HG02970 (cell line): ENCODE measurements at regions not wholly inside any gene's neighbourhood (a gene's known extent, or its start where the extent isn't known, plus 50 kb on each side); places are given as distances from the start of the nearest gene placed in this dataset.

Experiments
- ATAC-seq: cut with Tn5 transposase; IDR thresholded peaks from one replicate; pipeline ENCODE4 v1.9.1; 2021; ENCODE audit warnings: mild to moderate bottlenecking, moderate library complexity, moderate number of reproducible peaks; ENCODE audit not compliant: unreplicated experiment, low FRiP score

DNA sequence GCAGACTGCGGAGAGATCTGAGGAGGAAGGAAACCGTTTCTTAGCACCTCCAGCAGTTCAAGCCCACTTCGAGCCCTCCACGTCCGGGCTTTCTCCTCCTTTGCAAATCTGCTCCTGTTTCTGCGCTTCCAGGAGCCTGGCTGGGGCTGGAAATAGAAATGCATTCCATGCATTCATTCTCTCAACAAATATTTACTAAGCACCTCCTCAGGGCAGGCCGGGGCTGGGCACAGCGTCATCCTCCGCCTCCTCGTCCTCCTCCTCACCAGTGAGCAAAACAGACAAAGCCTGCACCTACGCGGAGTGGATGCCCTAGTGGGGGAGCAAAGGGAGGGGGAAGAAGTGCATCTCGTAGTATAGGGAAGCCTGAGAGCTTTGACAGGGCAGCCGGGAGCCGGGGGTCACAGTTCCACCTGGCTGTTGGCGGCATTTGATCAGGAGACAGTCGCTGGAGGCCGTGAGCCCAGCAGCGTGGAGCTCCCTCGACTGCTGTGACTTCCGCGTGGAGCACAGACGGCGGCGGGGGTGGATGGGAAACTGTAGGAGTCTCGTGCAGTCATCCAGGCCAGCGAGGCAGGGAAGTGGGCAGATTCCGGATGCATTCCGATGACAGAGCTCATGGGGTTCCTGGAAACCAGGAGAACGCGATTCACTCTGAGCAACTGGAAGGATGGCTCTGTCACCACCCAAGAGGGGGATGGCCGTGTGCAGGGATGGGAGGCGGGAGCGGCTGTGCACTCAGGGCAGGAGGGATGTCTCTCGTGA lies 93.5 kb downstream of the SIK1 start:
- no peak for ATAC-seq

DNA sequence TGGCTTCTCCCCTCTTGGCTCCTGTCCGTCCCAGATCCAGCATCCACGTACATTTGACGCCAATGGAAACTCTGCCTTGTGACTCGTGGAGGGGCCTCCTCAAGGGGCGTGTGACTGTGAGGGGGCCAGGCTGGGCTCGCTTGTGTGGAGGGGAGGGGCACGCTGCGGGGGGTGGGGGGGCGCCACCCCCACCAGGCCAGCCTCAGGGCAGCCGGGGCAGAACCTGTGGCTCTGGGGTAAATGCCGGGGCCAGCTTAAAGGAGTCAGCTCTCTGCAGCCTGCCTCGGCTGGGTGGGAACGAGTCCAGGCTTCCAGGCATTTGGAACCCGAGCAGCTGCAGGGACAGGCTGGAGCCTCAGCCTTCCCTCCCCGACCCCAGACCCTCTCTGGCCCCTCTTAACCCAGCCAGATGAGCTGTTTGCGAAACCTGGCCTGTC lies 94.1 kb downstream of the SIK1 start:
- ATAC-seq = no peak

DNA sequence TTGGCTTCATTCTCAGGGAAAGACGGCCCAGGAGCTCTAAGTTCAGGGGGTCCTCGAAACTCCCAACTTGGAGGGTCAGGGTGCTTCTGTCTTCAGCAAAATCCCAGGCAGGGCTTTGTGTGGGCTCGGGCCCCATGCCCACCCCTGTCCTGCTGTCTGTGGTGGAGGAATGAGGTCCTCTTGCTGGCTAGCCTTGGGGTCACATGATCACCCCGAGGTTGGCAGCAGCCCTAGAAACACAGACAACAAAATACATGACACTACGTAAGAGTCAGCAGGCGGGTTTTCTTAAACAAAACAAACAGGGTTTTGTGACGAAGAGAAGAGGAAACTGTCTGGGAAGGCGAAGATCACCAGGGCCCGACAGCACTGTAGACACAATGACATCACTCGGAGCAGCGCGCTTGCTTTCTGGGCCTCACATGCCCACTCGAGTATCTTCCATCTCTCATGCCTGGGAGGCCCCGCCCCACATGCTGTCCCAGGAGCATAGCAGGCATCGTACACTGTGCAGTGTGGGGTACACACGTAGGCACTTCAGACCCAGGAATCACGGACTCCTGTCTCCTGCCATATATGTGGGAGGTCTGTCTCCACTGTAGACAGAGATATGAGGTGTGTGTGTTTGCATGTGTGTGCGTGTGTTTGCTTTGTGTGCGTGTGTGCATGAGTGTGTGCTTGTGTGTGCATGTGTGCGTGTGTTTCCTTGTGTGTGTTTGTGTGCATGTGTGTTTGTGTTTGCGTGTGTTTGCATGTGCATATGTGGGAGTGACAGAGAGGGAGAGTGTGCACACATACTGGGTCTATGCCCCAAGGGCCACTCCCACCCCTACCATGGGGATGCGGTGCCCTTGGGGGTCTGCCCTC lies 94.7 kb downstream of the SIK1 start:
- no peak for ATAC-seq

DNA sequence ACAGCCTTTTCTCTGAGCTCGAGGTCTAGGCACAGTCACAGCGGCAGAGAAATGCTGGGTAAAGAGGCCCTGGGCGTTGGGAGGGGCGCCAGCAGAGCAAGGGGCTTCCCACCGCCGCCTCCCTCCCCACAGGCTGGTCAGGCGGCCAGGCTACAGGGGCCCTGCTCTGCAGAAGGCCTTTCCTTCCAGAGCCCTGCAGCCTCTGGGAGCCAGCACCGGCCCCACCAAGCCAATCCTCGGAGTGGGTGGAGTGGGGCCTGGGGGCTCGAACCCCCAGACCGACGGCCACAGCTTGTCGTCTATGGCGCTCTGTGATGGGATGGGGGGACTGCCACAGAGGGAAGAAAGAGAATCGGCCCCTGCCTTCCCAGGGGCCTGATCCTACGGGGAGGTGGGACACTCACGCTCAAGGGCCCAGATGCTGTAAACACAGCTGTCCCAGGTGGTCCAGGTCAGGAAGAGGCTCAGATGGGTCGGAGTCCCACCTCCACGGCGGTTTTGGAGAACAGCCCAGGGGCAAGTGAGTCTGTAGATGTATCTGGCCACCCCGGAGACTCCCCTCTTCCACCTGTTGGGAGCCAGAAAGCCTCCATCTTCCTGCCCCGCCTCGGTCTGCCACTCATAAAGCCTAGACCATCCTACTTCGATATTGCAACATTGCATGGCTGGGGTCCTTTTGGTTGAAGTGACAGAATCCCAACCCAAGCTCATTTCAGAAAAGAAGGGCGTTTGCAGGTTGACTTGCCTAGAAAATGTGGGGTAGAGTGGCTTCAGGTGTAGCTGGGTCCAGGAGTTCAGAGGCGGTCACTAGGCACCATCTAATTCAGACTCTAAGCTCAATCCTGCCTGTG lies 95.6 kb downstream of the SIK1 start:
- no peak for ATAC-seq

DNA sequence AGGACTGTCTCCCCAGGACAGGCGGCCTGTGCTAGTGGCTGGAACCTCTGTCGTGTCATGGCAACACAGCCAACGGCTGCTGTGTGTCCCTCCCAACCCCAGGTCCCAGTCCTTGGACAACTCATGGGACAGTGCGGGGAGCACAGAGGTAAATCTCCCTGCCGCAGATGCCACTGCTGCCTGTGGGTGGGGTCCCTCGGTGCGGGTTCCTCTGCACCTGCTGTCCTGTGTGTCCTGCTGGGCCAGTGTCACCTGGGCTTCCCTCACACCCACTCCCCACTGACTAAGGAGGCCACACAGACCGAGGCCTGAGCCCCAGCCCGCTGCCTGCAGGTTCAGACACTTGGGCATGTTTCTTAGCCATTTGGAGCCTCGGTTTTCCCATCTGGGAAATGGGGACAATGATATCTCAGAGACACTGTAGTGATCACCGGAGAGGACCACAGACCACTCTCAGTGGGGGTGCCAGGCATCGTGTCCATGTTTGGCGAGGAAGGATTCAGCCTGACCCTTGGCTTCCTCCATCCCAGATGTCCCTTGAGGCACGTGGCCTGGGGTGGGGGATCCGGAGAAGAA lies 96.5 kb downstream of the SIK1 start:
- no peak for ATAC-seq

DNA sequence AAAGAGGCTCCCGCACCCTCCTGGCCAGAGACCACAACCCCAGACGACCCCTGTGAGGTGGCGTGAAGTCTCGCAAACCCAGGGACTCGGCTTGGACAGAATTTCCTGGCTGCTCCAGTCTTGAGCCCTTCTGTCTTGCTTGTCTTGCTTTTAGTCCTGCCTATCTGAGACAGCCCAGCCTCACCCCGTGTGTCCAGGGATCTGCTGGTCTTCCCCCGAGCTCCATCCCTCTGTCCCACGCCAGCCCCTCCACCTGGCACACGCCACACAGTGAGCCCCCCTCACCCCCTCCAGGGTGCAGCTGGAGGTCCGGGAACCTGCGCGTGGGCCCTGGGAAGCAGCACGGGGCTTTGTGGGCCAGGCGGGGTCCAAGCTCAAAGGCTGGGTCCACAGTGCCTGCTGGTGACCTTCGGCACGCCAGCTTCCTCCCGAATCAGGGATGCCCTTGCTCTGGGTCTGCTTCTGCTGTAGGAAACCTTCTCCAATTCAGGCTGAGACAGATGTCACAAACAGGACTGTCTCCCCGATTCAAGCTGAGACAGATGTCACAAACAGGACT lies 97.1 kb downstream of the SIK1 start:
- no peak for ATAC-seq

DNA sequence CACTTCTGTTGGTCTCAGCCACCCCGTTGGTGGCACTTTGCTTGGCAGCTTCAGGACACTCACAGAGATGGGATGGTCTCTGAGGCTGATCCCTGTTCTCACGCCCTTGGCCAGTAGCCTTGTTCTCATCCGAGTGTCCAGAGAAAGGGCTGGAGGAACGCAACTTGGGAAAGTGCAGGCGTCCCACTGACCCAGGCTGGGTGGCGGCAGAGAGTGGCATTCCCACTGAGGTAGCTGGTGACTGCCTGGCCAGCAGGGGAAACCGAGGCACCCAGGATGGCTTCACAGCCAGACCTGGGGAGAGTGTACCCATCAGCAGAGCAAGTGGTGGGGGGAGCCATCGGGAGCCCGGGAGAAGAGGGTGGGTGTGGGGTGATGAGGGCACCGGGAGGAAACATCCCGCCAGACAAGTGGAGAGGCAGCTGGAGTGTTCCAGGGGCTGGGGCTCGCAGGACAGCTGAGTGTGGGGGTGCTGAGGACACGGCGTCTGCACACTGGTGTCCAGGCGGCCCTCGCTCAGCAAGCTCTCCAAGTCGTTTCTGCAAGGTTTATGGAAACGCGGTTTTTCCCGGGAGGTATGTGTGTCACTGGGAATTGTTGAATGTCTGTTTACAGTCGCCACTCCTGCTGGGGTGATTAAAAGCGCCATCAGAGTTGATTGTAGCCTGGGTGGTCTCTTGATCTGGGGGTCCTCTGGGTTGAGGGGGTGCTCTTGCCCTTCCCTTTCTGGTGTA lies 97.8 kb downstream of the SIK1 start:
- ATAC-seq = no peak

DNA sequence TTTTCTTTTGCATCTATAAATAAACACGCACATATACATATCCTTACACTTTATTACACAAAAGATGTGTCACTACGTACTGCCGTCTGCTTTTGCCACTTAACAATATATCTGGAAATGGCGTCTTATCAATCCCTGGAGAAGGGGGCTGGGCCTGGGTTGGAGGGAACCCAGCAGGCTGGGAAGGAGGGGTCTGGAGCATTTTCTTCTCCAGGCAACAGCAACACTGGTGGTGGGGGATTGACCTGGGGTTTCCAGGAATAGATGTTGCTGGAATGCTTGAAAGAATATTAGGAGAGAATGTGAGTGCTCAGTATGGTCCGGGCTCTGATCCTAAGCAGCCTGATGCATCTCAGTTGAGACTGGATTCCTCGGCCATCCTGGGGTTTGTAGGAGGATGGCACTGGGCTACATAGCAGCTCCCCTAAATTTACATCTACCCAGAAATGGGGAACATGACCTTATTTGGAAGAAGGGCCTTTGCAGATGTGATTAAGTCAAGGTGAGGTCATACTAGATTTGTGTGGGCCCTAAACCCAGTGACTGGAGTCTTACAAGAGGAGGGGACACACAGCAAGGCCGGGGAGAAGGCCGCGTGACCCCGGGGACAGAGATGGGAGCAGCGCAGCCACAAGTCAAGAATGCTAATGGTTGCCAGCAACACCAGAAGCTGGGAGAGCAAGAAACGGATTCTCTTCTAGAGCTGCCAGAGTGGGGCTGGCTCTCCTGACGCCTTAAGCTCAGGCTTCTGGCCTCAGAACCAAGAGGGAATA lies 98.6 kb downstream of the SIK1 start:
- no peak for ATAC-seq

DNA sequence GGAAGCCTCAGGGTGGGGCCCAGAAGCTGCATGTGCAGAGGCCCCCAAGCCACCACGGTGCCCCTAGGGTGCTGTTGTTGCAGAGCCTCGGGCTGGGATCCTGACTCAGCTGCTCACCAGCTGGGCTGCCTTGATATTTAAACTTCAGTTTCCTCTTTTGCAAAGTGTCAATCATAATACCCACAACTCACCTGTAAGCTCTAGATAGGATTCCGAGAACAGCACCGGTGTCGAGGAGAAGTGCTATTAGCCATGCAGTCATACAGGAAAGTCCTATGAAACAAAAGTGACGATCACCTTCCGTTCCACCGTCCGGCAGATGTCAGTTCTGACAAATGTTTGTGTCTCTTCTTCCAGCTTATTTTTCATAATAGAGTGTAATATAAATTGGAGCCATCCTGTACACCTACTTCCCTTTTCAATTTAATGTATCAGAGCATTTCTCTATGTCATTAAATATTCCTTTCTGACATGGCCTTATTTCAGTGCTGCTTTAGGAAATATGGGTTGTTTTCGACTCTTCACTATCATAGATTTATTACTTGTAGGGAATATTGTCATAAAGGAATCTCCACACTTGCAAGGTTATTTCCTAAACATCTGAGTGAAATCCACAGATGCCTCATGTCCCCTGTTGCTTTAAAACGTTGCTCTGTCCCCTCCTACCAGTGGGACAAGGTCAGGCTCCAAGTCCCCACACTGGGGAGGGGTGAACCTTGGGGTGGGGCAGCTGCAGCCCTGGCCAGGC lies 100.8 kb downstream of the SIK1 start:
- no peak for ATAC-seq

DNA sequence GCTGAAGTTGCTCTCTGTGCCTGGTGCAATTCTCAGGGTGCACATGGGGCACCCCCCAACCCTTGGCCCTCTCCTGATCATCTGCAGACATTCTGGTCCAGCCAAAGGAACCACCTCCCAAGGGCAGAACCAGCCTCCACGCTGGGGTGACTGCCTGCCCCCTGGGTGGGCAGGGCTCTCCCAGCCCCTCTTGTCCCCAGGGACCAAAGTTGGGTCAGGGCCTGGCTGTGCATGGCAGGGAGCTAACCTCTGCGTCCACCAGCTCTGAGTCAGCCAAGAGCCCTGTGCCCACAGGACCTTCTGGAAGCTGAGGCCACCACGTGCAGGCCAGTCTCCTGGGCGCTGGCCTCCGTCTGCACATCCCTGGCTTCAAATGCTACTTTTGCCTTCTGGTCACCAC lies 101.9 kb downstream of the SIK1 start:
- ATAC-seq = no peak

DNA sequence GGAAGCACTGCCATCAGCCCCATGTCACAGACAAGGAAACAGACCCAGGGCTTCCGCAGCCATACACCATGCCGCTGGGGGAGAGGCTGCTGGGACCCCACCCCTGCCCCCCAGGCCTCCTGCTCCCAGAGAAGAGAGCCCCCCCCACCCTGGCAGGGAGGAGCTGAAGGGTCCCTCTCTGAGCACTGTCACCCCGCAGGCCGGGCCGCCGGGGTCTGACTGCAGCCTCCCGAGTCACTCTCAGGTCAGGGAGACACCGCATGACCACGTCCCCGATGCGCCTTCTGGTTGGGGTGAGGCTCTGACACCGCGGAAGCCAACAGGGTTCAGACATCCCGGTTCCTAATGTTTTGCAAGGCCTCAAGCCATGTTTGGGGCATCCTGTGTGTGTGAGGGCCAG lies 102.3 kb downstream of the SIK1 start:
- no peak for ATAC-seq

DNA sequence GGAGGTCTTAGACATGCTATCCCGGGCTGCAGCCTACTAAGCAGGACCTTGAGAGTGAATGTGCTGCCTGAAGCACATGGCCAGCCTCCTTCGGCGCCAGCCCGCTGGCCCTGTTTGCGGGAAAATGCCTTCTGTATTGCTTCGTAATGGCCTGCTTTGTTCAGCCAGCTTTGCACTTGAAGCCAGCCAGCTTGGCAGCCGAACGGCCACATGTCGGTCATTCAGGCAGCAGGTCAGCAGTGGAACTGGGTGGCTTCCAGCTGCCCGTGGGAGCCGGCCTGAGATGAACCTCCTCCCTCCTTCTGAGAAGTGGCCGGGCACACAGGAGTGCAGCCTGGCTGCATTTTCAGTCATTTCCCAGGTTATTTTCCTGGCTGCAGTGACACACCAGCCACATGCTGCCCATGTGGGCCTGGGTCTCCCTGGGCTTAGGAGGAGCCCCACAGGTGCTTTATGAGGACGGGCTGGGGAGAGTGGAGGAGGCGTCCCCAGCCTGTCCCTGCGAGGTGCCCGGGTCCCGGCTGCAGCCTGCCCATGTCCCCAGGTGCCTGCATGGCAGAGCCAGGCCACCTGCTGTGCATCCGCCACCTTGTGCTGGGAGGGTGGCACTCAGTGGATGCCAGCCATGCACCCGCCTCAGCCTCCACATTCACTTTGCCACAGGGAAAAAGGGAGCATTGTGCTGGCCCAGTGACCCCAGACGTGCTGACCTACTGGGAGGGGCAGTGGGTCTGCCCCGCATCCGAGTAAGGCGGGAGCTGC lies 103.5 kb downstream of the SIK1 start:
- ATAC-seq = no peak

DNA sequence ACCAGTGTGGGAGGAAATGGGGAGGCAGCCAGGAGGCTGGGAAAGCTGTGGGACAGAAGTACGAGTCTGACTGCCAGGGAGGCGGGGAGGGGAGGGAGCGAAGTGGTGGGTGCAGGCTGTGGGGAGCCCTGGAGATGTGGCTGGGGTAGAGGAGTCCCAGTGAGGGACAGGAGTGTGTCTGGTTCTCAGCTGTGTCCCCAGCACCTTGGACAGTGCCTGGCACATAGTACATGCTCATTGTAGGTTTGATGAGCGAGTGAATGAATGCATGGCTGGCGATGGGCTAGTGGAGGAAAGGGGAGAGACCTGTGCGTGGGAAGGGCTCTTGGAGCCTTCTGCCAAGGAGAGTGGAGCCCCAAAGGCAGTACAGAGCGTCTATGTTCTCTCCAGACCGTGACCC lies 104.1 kb downstream of the SIK1 start:
- no peak for ATAC-seq

DNA sequence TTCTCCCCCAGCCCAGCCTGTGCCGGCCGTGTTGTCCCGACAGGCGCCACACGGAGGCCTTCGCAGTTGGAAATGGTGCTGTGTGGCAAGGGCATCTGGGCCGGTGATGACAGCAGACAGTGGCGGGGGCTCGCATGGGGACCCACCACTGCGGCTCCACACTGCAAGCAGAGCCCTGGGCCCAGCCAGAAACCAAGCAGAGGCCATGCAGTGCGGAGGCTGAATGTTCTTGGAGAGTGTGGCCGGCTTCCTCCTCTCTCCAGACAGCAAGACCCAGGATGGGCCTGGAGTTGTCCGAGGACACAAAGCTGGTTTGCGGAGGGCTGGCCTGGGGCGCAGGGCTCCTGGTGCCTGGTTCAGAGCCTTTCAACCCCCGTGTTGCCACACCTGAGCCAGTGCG lies 104.6 kb downstream of the SIK1 start:
- no peak for ATAC-seq

DNA sequence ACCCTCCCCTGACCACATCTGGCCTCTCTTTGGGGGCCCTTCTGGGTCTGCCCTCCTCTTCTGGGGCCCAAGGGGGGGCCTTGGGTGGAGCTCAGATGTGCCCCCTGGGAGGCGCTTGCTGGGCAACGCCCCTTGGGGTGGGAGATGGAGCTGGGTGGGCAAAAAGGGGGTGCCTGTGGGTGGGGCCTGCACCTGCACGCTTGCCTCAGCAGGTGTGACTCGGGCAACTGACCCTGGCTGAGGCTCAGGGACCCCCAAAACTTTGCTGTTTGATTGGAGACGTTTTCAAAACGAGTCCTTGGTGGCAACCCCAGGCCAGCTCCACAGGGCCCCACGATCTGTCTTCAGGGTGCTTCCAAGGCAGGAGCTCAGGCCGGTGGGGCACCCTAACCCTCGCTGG lies 105.3 kb downstream of the SIK1 start:
- no peak for ATAC-seq

DNA sequence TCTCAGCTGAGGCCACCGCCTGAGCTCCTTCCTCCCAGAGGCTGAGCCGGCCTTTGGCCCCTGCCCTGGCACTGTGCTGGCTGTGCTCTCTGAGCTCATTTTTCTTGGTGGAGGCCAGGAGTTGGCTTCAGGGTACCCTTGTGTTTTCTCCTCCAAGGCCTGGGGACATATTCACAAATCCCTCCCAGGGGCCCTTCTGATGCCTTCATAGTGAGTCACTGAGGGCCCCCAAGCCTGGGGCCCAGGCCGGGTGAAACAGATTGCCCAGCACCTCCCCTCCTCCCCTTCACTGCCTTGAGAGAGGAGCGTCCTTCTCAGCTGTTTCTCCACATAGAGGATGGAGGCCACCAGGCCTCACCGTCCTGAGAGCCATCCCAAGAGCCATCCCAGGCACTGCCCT lies 105.8 kb downstream of the SIK1 start:
- no peak for ATAC-seq

DNA sequence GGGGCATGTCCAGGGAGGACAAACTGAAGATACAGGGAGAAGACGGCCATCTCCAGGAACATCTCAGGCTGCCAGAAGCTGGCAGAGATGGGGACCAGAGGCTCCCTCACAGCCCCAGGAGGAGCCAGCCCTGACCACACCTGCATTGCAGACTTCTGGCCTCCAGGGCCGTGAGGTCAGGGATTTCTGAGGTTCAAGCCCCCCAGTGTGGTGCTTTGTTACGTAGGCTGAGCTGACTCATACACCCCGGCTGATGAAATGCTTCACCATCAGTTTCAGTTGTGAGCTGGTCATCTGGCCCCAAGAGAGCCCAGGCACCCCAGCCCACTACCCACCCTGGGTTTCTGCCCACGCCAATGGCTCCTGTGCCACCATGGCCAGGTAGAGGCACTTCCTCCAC lies 106.4 kb downstream of the SIK1 start:
- no peak for ATAC-seq
